Stimulated activated CD8-positive, alpha-beta memory T cell treated with anti-CD3 and anti-CD28 coated beads, Interleukin-15, amount 100 ng/mL, for 48 hours (primary cell): ENCODE measurements at regions not wholly inside any gene's neighbourhood (a gene's known extent, or its start where the extent isn't known, plus 50 kb on each side); places are given as distances from the start of the nearest gene placed in this dataset.
"Not testable (repeated sequence)": the region's sequence is repeated elsewhere in the genome, so short reads cannot be mapped to it uniquely, and the experiment has no call there.

Experiments
- DNase-seq, 2 donors: peaks; one replicate each; pipeline ENCODE4 v3.0.0-alpha.2; 2020; ENCODE audit warnings: low read depth in 2 of 2

- no peak for DNase-seq
Measured at GRCh38 chr1:81220614-81221071, 580.1 kb upstream of the ADGRL2 start.

- no peak for DNase-seq
Measured at GRCh38 chr1:81217058-81217457, 583.7 kb upstream of the ADGRL2 start.

GRCh38 chr1:81213279-81213678 is 587.5 kb upstream of the ADGRL2 start:
- no peak for DNase-seq

- no peak for DNase-seq
Measured at GRCh38 chr1:81209461-81209860, 591.3 kb upstream of the ADGRL2 start.

GRCh38 chr1:81208441-81208840 is 592.3 kb upstream of the ADGRL2 start:
- DNase-seq, result no peak

GRCh38 chr1:81205956-81206355 is 594.8 kb upstream of the ADGRL2 start:
- no peak for DNase-seq

- DNase-seq, result no peak
Measured at GRCh38 chr1:81201779-81202178, 599.0 kb upstream of the ADGRL2 start.

GRCh38 chr1:81197591-81197990 is 603.1 kb upstream of the ADGRL2 start:
- DNase-seq, result no peak

- no peak for DNase-seq
Measured at GRCh38 chr1:81192647-81193642, 607.8 kb upstream of the ADGRL2 start.

- DNase-seq, result no peak
Measured at GRCh38 chr1:81190003-81190402, 610.7 kb upstream of the ADGRL2 start.

- no peak for DNase-seq
Measured at GRCh38 chr1:81187635-81188034, 613.1 kb upstream of the ADGRL2 start.

- DNase-seq, result no peak
Measured at GRCh38 chr1:81186261-81186660, 614.5 kb upstream of the ADGRL2 start.

- DNase-seq, result no peak
Measured at GRCh38 chr1:81183553-81183952, 617.2 kb upstream of the ADGRL2 start.

GRCh38 chr1:81183051-81183450 is 617.7 kb upstream of the ADGRL2 start:
- DNase-seq, result no peak

- no peak for DNase-seq
Measured at GRCh38 chr1:81179242-81179641, 621.5 kb upstream of the ADGRL2 start.

GRCh38 chr1:81178431-81179093 is 622.2 kb upstream of the ADGRL2 start:
- not testable (repeated sequence) for DNase-seq

GRCh38 chr1:81174811-81175476 is 625.8 kb upstream of the ADGRL2 start:
- DNase-seq, result no peak

- DNase-seq, result no peak
Measured at GRCh38 chr1:81174052-81174451, 626.7 kb upstream of the ADGRL2 start.

GRCh38 chr1:81172483-81172882 is 628.3 kb upstream of the ADGRL2 start:
- no peak for DNase-seq

- no peak for DNase-seq
Measured at GRCh38 chr1:81170721-81171120, 630.0 kb upstream of the ADGRL2 start.

- no peak for DNase-seq
Measured at GRCh38 chr1:81165963-81166362, 634.8 kb upstream of the ADGRL2 start.

- no peak for DNase-seq
Measured at GRCh38 chr1:81160696-81161095, 640.0 kb upstream of the ADGRL2 start.
